Activated CD8-positive, alpha-beta T cell treated with anti-CD3 and anti-CD28 coated beads for 36 hours (primary cell): ENCODE measurements at regions not wholly inside any gene's neighbourhood (a gene's known extent, or its start where the extent isn't known, plus 50 kb on each side); places are given as distances from the start of the nearest gene placed in this dataset.

Experiments used
- ATAC-seq: fragments of 200-7000 bp; cut with Tn5 transposase; one replicate; pipeline ENCODE4 v1.10.0; 2021; ENCODE audit warnings: mild to moderate bottlenecking, moderate library complexity
- CTCF ChIA-PET: fragments of 350-600 bp; sonication (Branson Sonifier 250); formaldehyde crosslinking; loops from one replicate; lab custom pipeline; 2021; ENCODE audit warnings: antibody characterized with exemption; lab: Charles Lee
- POLR2A ChIA-PET: fragments of 350-600 bp; sonication (Branson Sonifier 250); formaldehyde crosslinking; loops from one replicate; lab custom pipeline; 2021; ENCODE audit warnings: antibody characterized with exemption; lab: Charles Lee
- DNase-seq: peaks from one replicate; pipeline ENCODE4 v3.0.0-alpha.2; 2020
- H3K27ac Mint-ChIP-seq: one replicate; pipeline ENCODE4 v1.8.0; 2021; ENCODE audit warnings: mild to moderate bottlenecking, mixed read lengths
- H3K27me3 Mint-ChIP-seq: one replicate; pipeline ENCODE4 v1.8.0; 2021; ENCODE audit warnings: mixed read lengths
- H3K36me3 Mint-ChIP-seq: one replicate; pipeline ENCODE4 v1.8.0; 2021; ENCODE audit warnings: low read depth, mixed read lengths
- H3K4me1 Mint-ChIP-seq: one replicate; pipeline ENCODE4 v1.8.0; 2021; ENCODE audit warnings: low read depth, mixed read lengths
- H3K4me3 Mint-ChIP-seq: one replicate; pipeline ENCODE4 v1.8.0; 2021; ENCODE audit warnings: mild to moderate bottlenecking, moderate library complexity, mixed read lengths
- H3K9me3 Mint-ChIP-seq: one replicate; pipeline ENCODE4 v1.8.0; 2021; ENCODE audit warnings: mixed read lengths
- intact Hi-C: fragments of 100-400 bp; cut with micrococcal nuclease; formaldehyde crosslinking; loops from one replicate; pipeline ENCODE4 v1.10.0; 2022
- TF ChIP-seq, protein P1 (sequence below): fragments of 200-600 bp; IDR thresholded peaks from one replicate; pipeline ENCODE4 v1.8.0; 2022; ENCODE audit warnings: antibody characterized with exemption, mild to moderate bottlenecking

DNA sequence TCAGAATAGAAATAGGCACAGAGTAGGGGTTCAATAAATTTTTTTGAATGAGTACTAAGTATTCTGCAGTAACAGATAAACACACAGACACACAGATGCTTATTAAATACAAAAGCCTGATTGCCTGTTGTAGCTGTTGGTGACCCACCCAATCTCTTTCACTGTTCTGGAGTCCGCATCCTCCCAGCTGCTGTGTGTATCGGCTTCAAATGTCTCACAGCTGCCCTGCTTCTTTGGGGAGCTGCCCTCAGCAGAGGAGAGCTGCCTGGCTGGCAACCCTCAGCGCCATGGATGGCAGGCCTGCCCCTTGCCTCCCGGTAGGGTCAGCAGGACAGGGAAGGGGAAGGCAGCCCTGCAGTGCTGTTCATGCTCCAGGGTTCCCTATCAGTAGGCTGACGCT is 50.5 kb upstream of the PRNP start:
- Mint-ChIP-seq H3K27ac (no peak overlapping the region), H3K4me3 (no peak overlapping the region), H3K27me3 (peaks cover 4% of the 10 kb centered on the region), H3K36me3 (no peaks in the 10 kb centered on the region), H3K4me1 (peaks cover 2% of the 10 kb centered on the region), H3K9me3 (no peaks in the 10 kb centered on the region)
- intact Hi-C loops = no loop called here
- ChIA-PET POLR2A (interaction anchor here (0.6 kb wide), 1 partner anchor 62 kb away, joined by 3 read pairs; no protein-coding TSS in a partner anchor), CTCF (no interaction called here)
- no peak for DNase-seq
- TF ChIP-seq, protein P1, sequence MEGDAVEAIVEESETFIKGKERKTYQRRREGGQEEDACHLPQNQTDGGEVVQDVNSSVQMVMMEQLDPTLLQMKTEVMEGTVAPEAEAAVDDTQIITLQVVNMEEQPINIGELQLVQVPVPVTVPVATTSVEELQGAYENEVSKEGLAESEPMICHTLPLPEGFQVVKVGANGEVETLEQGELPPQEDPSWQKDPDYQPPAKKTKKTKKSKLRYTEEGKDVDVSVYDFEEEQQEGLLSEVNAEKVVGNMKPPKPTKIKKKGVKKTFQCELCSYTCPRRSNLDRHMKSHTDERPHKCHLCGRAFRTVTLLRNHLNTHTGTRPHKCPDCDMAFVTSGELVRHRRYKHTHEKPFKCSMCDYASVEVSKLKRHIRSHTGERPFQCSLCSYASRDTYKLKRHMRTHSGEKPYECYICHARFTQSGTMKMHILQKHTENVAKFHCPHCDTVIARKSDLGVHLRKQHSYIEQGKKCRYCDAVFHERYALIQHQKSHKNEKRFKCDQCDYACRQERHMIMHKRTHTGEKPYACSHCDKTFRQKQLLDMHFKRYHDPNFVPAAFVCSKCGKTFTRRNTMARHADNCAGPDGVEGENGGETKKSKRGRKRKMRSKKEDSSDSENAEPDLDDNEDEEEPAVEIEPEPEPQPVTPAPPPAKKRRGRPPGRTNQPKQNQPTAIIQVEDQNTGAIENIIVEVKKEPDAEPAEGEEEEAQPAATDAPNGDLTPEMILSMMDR = no peak
- ATAC-seq = no peak

DNA sequence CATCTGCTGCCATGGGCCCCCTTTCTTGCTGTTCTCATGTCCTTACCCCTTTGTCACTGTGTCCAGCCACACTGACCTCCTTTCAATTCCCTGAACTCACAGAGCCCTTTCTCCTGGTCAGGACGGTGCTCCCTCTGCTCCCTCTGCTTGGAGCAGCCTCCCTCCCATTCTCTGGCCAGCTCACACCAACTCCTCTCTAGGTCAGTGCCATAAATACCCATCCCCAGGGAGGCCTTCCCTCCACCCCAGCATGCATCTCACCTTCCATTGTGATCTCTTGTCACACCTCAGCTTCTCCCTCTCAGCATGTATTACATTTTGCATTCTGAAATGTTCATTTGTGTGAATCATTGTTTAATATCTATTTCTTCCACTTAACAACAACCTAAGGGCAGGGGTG is 50.9 kb upstream of the PRNP start:
- TF ChIP-seq, protein P1 = no peak
- ChIA-PET CTCF (no interaction called here), POLR2A (no interaction called here)
- no peak for ATAC-seq
- Mint-ChIP-seq H3K27me3 (peaks cover 4% of the 10 kb centered on the region), H3K9me3 (no peaks in the 10 kb centered on the region), H3K36me3 (no peaks in the 10 kb centered on the region), H3K27ac (no peak overlapping the region), H3K4me3 (no peak overlapping the region), H3K4me1 (peaks cover 2% of the 10 kb centered on the region)
- intact Hi-C loops = no loop called here
- no peak for DNase-seq

DNA sequence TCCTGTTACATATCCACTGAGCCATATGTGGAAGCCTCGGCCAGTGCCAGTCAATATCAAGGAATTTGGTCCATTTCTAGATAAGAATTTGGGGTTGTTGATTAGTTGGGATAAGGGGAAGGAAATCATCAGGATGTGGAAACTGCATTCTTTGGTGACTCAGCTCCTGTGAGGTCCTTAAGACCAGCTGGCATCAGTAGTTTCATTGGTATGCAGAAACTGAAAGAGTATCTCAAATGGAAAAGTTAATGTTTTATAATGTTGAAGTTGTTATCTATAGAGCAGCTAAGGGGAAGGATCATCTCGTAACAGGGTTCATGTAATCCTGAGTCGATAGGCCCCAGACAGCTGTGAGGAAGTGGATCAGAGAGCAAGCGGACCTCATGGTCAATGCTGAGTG is 52.5 kb upstream of the PRNP start:
- TF ChIP-seq, protein P1 = no peak
- Mint-ChIP-seq H3K36me3 (no peaks in the 10 kb centered on the region), H3K9me3 (no peaks in the 10 kb centered on the region), H3K4me3 (no peak overlapping the region), H3K27me3 (peaks cover 4% of the 10 kb centered on the region), H3K27ac (no peak overlapping the region), H3K4me1 (peaks cover 2% of the 10 kb centered on the region)
- CTCF ChIA-PET = interaction anchor here (0.7 to 1.1 kb wide), 3 partner anchors 25 to 108 kb away, joined by 3 read pairs; no protein-coding TSS in a partner anchor
- DNase-seq (no peak), ATAC-seq (no peak)
- intact Hi-C loops = no loop called here
- POLR2A ChIA-PET = no interaction called here

DNA sequence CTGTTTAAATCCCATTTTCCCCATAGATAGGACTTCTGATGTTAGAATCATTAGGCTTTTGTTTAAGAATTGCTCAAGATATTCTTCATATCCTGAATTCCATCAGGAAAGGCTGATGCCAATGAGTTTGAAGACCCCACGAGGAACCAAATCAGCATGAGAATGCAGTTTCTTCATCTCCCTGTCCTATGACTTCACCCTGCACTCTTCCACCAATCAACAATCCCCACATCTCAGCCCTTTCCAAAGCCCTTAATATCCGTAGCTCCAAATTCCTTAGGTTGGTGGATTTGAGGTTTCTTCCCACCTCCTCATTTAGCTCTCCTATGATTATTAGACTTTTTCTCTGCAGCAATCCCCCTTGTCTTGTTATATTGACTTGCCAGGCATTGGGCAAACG is 52.9 kb upstream of the PRNP start:
- Mint-ChIP-seq H3K27me3 (peaks cover 4% of the 10 kb centered on the region), H3K36me3 (no peaks in the 10 kb centered on the region), H3K27ac (no peak overlapping the region), H3K4me3 (no peak overlapping the region), H3K4me1 (peaks cover 2% of the 10 kb centered on the region), H3K9me3 (no peaks in the 10 kb centered on the region)
- POLR2A ChIA-PET = no interaction called here
- intact Hi-C loops = no loop called here
- no peak for ATAC-seq
- TF ChIP-seq, protein P1 = no peak
- CTCF ChIA-PET = interaction anchor here (0.7 to 1.1 kb wide), 3 partner anchors 25 to 108 kb away, joined by 3 read pairs; no protein-coding TSS in a partner anchor
- no peak for DNase-seq

DNA sequence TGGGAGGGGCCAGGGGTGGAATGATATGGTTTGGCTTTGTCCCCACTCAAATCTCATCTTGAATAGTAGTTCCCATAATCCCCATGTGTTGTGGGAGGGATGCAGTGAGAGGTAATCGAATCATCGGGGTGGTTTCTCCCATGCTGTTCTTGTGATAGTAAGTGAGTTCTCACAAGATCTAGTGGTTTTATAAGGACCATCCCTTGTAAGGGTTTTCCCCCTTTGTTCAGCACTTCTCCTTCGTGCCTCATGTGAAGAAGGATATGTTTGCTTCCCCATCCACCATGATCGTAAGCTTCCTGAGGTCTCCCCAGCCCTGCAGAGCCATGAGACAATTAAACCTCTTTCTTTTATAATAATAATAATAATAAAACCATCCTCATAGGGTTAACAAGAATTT is 53.4 kb upstream of the PRNP start:
- POLR2A ChIA-PET = no interaction called here
- H3K27ac Mint-ChIP-seq = no peak overlapping the region

More for the DNA sequence above, 53.4 kb upstream of the PRNP start:
- TF ChIP-seq, protein P1 = no peak
- Mint-ChIP-seq H3K9me3 (no peaks in the 10 kb centered on the region), H3K4me1 (peaks cover 2% of the 10 kb centered on the region), H3K36me3 (no peaks in the 10 kb centered on the region), H3K4me3 (no peak overlapping the region), H3K27me3 (peaks cover 4% of the 10 kb centered on the region)
- ATAC-seq (no peak), DNase-seq (no peak)
- CTCF ChIA-PET = interaction anchor here (1.1 kb wide), 1 partner anchor 109 kb away, joined by 3 read pairs; no protein-coding TSS in a partner anchor
- intact Hi-C loops = no loop called here
